ENCODE measurements at regions not wholly inside any gene's neighbourhood (a gene's known extent, or its start where the extent isn't known, plus 50 kb on each side); places are given as distances from the start of the nearest gene placed in this dataset.

- TF ChIP-seq, protein P1, sequence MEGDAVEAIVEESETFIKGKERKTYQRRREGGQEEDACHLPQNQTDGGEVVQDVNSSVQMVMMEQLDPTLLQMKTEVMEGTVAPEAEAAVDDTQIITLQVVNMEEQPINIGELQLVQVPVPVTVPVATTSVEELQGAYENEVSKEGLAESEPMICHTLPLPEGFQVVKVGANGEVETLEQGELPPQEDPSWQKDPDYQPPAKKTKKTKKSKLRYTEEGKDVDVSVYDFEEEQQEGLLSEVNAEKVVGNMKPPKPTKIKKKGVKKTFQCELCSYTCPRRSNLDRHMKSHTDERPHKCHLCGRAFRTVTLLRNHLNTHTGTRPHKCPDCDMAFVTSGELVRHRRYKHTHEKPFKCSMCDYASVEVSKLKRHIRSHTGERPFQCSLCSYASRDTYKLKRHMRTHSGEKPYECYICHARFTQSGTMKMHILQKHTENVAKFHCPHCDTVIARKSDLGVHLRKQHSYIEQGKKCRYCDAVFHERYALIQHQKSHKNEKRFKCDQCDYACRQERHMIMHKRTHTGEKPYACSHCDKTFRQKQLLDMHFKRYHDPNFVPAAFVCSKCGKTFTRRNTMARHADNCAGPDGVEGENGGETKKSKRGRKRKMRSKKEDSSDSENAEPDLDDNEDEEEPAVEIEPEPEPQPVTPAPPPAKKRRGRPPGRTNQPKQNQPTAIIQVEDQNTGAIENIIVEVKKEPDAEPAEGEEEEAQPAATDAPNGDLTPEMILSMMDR (IDR thresholded peaks at IDR 0.05) = no peak
- TF ChIP-seq POLR2A (IDR thresholded peaks at IDR 0.05) (no peak), EP300 (IDR thresholded peaks at IDR 0.05) (no peak), POLR2AphosphoS5 (IDR thresholded peaks at IDR 0.05) (no peak)
- Histone ChIP-seq H3K27ac (no peak overlapping the region), H3K27me3 (no peaks in the 10 kb centered on the region), H3K4me1 (peaks cover 0 to 23% (median 15%) of the 10 kb centered on the region in 4 donors), H3K9me3 (no peaks in the 10 kb centered on the region), H3K4me3 (no peak overlapping the region), H3K36me3 (no peaks in the 10 kb centered on the region)
- no peak for DNase-seq
- WGBS, 5 donors = 73 to 87% (median 82%) methylated on average over 1 of the region's 1 CpG
- intact Hi-C loops (cut with DNase I; ENCODE audit: low total_unique reads) = no loop called here
Measured at GRCh38 chr9:107942291-107942690, 452.7 kb upstream of the KLF4 start.

DNA sequence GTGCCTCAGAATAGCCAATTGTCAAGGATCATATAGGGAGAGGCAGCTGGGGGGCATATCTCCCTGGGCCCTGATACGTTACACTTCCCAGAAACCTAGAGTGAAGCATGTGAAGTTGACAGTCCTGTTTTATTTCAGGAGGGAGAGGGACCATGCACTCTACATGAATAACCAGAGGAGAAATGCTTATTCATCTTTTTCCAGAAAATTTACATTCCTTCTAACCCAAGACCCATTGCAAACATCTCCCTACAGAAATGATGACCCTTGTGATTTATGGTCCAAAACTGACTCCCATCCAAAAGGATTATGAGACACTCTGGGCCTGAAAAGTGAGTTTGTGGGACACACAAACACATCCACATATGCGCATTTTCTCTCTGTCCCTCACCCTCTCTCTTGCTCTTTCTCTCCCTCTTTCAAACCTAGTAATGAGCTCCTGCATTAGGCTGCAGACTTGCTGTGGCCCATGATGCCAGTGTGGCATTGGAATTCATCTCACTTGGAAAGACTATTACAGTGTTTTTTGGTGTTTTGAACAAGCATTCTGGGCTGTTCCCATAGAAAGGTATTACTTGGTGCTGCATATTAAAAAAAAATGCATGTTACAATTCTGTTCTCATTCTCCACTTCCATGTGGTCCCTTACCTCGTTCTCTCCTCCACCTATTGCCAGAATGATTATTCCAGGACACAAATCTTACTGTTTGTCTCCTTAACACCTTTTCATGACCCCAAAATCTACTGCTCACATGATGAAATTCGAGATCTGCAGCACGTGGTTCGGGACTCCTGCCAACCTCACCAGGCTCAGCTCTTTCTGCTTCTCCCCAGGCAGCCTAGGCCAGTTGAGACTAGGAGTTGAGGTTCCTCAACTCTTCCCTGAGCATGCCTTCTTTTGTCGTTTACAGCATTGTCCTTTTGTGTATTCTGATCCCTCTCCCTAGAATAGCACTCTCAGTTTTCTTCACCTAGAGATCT lies 451.3 kb upstream of the KLF4 start:
- WGBS, 5 donors = 51 to 66% (median 58%) methylated on average over 7 of the region's 7 CpGs

DNA sequence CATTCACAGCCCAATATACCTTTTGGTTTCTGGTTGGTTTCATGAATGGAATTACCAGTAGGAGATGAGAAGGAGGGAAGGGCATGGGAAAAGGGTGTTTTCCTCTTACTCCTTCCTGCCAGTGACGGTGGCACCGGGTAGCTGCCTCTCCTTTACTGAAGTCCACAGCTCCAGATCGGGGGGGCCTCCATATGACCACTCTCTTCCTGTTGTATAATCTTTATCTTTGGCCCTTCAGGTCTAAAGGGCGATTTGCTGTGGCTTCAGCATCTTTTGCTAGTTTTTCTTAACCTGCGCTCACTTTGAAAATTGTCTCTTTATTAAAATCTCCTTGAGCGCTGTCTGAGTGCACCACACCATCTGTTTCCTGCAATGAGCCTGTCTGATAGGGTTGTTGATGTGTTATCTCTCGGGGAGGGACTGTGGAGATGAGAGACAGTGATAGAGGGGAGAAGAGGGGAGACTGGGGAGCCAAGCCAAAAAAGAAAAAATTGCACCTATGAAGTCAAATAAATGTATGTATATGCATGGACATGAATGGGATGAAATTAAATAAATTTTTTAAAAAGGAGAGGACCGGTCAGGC lies 449.3 kb upstream of the KLF4 start:
- H3K36me3 ChIP-seq = no peaks in the 10 kb centered on the region
- intact Hi-C loops (cut with DNase I; ENCODE audit: low total_unique reads) = no loop called here
- no peak overlapping the region for H3K4me3 ChIP-seq
- H3K27me3 ChIP-seq = no peaks in the 10 kb centered on the region
- no peak for DNase-seq
- peaks cover 0 to 8% (median 0%) of the 10 kb centered on the region in 4 donors for H3K4me1 ChIP-seq
- no peak for TF ChIP-seq POLR2AphosphoS5 (IDR thresholded peaks at IDR 0.05)
- no peak for TF ChIP-seq POLR2A (IDR thresholded peaks at IDR 0.05)
- TF ChIP-seq, protein P1 (IDR thresholded peaks at IDR 0.05) = no peak
- TF ChIP-seq EP300 (IDR thresholded peaks at IDR 0.05) = no peak
- 71 to 89% (median 78%) methylated on average over 8 of the region's 8 CpGs for WGBS, 5 donors
- H3K27ac ChIP-seq = no peak overlapping the region
- H3K9me3 ChIP-seq = no peaks in the 10 kb centered on the region

More for the DNA sequence above, 451.3 kb upstream of the KLF4 start:
- Histone ChIP-seq H3K9me3 (no peaks in the 10 kb centered on the region), H3K27me3 (no peaks in the 10 kb centered on the region), H3K27ac (no peak overlapping the region), H3K4me3 (no peak overlapping the region), H3K36me3 (no peaks in the 10 kb centered on the region), H3K4me1 (peaks cover 0 to 12% (median 7%) of the 10 kb centered on the region in 4 donors)
- DNase-seq = peak; percentile 27 to 56
- intact Hi-C loops (cut with DNase I; ENCODE audit: low total_unique reads) = no loop called here
- TF ChIP-seq POLR2A (IDR thresholded peaks at IDR 0.05) = no peak
- TF ChIP-seq EP300 (IDR thresholded peaks at IDR 0.05) = no peak
- TF ChIP-seq POLR2AphosphoS5 (IDR thresholded peaks at IDR 0.05) = no peak
- TF ChIP-seq, protein P1 (IDR thresholded peaks at IDR 0.05) = no peak

DNA sequence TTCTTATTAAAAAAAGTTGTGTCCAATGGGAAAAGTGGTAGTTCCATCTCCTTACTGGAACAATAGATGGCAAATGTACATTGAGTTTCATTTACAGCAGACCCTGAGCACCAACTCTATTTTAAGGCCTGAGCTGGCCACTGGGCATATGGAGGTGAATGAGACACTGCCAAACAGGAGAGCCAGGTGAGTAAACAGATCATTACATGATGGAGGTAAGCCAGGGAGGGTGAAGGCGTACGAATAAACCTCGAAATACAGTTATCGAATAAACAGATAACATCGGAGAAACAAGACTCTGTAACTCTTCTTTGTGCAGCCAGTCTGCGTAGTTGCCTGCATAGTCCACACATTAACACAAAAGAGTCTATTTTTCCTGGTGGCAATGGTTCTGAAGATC lies 446.4 kb upstream of the KLF4 start:
- no peak overlapping the region for H3K4me3 ChIP-seq
- WGBS, 5 donors = 49 to 83% (median 69%) methylated on average over 6 of the region's 6 CpGs
- no peak overlapping the region for H3K27ac ChIP-seq
- peaks cover 0 to 2% (median 0%) of the 10 kb centered on the region in 4 donors for H3K4me1 ChIP-seq
- intact Hi-C loops (cut with DNase I; ENCODE audit: low total_unique reads) = no loop called here
- H3K27me3 ChIP-seq = no peaks in the 10 kb centered on the region
- TF ChIP-seq EP300 (IDR thresholded peaks at IDR 0.05) = no peak
- no peak for TF ChIP-seq POLR2AphosphoS5 (IDR thresholded peaks at IDR 0.05)
- TF ChIP-seq, protein P1 (IDR thresholded peaks at IDR 0.05) = no peak
- no peak for TF ChIP-seq POLR2A (IDR thresholded peaks at IDR 0.05)
- H3K36me3 ChIP-seq = no peaks in the 10 kb centered on the region
- DNase-seq = no peak
- no peaks in the 10 kb centered on the region for H3K9me3 ChIP-seq
